ENCODE measurements at regions not wholly inside any gene's neighbourhood (a gene's known extent, or its start where the extent isn't known, plus 50 kb on each side); places are given as distances from the start of the nearest gene placed in this dataset.
"Not testable (repeated sequence)": the region's sequence is repeated elsewhere in the genome, so short reads cannot be mapped to it uniquely, and the experiment has no call there.

DNA sequence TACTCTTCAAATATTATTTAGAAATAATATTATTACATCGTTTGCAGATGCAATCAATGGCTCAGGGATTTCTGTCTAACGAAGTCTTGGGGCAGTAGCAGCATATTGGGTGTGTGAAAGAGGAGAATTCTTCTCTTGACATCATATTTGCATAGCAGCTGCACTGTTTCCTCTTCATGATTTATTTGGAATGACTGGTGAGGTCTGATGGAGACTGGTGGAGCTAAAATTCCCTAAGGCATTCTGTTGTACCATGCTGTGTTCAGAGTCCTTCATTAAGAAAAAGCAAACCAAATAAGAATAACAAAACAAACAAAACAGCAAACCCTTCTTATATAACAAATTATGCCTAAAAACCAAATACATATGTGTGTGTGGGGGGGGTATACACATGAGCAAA, 177.6 kb downstream of the DIRAS2 start:
- no peak for DNase-seq (ENCODE audit: low spot score)

DNA sequence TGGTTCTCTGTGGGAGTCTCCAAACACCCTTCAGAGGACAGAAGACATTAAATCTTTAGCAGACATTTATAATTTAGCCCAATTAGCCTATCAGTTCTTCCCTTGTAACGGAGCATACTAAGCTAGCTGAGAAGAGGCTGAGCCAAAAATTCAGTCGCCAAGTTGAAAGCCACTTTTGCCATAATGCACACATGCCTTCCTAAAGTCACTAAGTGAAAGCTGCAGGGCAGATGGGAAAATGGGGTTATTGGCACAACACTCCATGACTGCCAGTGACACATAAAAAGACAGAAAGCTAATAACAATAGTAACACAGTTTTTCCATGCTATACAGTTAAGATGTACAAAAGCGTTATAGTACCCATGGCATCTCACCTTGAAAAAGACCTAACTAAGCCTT, 176.2 kb downstream of the DIRAS2 start:
- DNase-seq (ENCODE audit: low spot score) = no peak

DNA sequence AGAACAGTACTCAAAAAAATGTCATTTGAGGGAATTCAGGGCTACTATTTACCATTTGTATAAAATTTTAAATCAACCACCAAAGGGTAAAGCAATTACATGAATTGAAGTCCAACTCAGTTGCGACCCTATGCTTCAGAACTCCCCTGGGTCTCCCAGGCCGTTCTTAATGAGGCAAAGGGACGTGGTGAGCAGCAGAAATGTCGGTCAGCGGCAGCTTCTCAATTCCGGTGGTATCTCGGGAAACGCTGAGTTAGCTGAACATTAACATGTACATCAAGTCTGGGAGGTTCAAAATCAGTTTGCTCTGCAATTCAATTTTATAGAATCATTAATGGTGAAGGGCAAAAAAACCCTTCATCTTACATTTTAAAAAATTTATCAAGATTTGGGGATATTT, 173.2 kb downstream of the DIRAS2 start:
- no peak for DNase-seq (ENCODE audit: low spot score)

DNA sequence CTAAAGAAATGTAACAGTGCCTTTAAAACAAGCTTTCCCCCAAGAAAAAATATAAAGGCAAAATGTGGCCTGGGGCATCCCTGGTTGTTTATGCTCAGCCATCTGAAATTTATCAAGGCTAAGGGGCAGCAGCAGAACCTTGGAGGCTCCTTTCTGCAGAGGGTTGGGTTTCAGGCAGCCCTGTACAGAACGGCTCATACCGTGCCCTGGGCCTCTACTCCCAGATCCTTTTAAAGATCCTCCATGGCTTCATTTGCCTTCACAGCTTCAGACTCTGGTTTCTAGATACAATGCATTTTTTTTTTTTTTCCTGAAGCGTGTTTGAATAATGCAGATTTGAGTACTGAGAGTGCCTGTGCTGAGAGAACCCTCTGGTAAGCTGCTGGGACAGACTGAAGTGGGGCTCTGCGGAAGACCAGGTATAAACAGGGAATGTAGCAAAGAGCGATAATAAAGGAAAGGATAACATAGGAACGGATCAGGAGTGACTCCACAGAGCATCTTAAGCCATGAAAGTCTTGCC, 172.7 kb downstream of the DIRAS2 start:
- no peak for DNase-seq (ENCODE audit: low spot score)

DNA sequence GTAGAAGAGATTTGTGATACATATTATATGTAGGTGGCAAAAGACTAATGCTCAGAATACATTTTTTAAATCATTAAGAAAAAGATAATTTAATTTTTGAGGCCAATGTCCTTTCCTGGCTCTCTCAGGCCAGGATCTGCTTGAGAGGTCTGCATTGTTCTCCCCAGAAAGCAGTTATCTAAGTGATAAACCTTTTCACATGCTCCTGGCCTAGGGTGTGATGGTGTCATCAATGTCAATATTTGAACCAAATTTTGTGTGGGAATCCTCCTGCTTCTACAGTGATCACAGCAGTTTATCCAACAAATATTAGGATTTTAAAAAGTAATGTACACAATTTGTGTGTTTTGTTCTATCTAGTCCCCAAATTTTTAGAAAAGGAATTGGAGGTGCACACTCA, 166.6 kb downstream of the DIRAS2 start:
- DNase-seq (ENCODE audit: low spot score) = no peak

DNA sequence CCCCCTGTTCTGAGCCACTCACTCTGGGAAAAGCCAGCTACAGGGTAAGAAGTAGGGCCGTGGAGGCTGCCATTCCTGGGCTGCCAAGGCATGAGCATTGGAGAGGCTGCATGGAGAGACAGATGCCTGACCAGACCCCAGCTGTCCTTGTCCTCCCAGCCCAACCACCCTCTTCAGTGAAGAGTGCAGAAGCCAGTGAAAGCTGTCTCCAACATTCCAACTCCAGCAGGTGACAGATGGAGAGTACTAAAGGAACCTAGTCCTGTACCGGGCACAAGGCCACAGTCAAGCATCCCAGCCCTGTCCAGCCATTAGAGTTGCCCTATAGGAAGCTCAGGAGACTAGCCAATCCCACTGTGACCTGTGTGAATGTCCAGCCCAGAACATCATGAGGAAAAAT, 165.1 kb downstream of the DIRAS2 start:
- DNase-seq (ENCODE audit: low spot score) = no peak

DNA sequence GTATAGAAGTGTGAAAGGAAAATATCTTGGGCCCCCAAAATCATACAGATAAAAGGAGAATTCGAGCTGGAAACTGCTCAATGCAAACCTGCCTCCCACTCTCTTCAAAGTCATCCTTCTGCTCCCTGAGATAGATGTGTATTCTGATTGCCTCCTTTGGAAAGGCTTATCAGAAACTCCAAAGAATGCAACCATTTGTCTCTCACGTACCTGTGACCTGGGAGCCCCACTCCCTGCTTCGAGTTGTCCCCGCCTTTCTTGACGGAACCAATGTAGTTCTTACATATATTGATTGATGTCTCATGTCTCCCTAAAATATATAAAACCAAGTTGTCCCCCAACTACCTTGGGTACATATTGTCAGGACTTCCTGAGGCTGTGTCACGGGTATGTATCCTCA, 163.8 kb downstream of the DIRAS2 start:
- DNase-seq (ENCODE audit: low spot score) = no peak

DNA sequence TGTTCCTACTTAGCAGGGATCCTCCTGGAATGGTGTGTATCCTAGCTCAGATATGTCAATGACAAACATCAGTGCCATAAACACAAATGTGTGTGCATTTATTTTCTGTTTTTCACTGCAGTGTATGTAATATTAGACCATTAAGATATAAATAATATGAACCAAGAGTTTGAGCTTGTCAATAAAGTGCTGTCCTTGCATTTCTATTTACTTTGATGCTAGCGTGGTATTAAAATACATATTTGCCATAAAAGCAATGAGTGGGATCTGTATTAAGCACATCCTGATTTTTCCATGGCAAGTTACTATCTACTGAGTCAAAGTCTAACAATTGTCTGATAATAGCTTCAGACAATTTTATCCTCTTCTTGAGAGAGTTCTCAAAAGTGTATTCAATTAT, 157.6 kb downstream of the DIRAS2 start:
- DNase-seq (ENCODE audit: low spot score) = no peak

DNA sequence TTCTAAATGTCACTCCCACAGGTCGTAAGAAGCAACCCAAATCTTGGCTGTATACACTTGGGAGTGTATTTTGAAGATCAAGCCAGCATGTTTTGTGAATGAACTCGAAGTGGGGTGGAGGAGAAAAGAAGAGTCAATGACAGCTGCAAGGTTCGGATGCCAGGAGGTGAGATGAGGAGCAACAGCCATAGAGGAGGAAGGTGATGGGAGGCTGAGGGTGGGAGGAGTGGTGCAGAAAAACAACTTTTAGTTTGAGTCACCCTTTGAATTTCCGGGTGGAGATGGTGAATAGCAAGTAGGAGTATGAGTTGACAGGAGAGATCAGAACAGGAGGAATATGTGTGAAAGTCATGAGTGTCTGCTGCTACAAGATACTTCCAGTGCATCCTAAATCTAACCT, 153.6 kb downstream of the DIRAS2 start:
- DNase-seq (ENCODE audit: low spot score) = no peak

DNA sequence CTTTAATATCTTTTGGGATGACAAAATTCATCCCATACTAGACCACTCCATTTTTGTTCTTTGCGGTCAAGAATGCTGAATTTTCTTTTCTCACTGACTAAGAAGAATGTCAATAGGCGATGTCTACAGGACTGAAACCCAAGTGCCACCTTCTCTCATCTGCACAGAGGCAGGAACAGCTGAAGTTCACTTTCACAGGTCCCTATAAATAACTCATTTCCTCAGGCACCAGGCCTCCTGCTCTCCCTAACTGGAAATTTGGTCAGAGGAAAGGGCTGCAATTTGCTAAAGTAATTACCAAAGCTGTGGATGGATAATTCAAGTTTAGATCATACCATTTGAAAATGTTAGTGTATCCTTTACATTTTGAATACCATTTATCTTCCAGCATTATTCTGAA, 142.9 kb downstream of the DIRAS2 start:
- no peak for DNase-seq (ENCODE audit: low spot score)

DNA sequence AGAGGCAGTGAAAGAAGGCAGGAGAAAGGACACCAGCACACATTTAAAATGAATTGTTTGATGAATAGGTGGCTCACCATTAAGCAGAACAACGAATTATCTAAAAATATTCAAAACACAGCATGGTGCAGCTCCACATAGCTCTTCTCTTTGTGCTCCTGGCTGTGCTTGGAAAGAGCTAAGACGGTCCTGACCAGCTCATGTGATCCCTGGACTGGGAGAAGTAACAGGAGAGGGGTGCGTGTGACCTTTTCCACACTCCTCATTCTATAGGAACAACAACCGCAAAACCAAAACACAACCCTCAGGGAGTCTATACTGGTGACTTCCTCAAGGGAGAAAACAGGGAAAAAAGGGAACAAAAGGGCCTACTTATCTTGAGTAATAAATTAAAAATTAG, 140.5 kb downstream of the DIRAS2 start:
- DNase-seq (ENCODE audit: low spot score) = no peak

DNA sequence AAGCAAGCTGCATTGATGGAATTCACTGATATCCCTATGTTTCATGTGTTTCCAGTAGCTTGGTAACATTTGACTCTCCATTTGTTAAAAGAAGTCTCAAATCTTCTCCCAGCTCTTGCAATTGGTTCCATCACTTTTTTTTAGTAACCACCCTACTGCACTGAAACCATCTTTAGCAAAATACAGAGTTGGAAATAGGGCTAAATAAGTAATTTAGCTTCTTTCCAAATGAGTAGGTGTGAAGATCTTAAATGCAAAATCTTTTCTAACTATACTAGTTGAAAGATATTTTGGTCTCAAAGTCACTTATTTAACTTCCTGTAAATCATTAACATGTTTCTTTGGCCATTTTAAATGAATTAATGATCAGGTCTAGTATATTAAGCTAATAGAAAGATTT, 138.1 kb downstream of the DIRAS2 start:
- DNase-seq (ENCODE audit: low spot score) = no peak

DNA sequence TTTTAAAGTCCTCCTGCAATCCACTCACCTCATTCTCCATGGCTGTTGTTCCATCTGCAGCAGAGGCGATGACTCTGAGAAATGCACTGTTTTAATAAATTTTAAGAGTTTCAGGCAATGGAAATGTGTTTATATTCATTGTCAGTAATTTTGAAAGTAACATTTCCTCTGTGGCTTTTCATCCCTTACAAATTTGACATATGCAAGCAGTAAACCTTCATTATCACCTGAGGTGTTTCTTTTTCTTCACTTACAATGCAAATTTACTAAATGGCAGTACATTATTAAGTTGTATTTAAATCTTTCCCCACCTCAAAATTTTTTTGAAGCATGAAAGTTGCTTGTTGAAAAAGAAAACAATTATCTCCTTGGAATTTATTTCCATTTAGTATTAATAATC, 136.9 kb downstream of the DIRAS2 start:
- no peak for DNase-seq (ENCODE audit: low spot score)

DNA sequence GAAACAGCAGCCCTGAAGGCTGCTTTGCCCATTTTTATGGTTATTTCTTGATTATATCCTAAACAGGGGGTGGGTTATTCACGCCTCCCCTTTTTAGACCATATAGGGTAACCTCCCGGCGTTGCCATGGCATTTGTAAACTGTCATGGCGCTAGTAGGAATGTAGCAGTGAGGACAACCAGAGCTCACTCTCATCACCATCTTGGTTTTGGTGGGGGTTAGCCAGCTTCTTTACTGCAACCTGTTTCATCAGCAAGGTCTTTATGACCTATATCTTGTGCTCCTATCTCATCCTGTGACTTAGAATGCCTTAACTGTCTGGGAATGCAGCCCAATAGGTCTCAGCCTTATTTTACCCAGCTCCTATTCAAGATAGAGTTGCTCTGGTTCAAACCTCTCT, 136.2 kb downstream of the DIRAS2 start:
- DNase-seq (ENCODE audit: low spot score) = not testable (repeated sequence)

DNA sequence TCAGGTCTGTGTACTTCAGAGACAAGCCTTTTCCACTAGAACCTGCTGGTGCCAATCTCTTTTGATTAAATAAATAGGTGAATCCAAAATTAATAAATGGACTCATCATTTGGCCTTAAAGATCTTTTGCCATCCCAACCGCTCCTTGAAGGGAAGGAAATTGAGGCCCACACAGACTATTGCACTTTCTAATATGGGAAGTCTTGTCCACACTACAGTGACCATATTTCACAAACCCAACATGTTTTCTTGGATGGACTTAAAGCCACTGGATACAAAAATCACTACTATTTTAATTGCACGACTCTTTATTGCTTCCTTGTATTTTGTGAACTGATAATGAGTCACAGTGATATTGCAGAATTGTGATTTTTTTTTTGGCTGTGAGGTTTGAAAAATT, 135.0 kb downstream of the DIRAS2 start:
- no peak for DNase-seq (ENCODE audit: low spot score)

DNA sequence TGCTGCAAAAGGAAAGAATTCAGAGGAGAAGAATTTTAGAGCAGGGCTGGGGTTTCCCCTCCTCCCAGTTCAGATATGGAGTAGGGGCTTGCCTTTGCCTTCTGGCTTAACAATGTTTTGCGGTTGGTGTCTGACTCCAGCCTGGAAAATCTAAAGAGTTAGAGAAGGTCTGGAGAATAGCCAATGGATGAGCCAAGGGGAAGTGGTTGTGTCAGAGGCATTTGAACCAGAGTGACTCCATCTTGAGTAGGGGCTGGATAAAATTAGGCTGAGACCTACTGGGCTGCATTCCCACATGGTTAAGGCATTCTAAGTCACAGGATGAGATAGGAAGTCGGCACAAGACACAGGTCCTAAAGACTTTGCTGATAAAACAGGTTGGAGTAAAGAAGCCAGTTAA, 133.7 kb downstream of the DIRAS2 start:
- no peak for DNase-seq (ENCODE audit: low spot score)

DNA sequence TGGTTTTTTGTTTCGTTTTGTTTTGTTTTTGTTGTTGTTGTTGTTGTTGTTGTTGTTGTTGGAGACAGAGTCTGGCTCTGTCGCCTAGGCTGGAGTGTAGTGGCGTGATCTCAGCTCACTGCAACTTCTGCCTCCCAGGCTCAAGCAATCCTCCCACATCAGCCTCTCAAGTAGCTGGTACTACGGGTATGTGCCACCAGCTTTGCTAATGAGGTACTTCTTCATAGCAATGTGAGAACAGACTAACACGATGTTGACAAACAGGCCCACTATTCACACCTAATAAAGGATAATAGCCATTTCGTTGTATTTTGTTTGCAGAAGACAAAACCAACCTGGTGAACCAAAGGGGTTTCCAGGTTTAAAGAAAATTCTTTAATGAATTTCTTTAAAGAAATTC, 130.9 kb downstream of the DIRAS2 start:
- no peak for DNase-seq (ENCODE audit: low spot score)

DNA sequence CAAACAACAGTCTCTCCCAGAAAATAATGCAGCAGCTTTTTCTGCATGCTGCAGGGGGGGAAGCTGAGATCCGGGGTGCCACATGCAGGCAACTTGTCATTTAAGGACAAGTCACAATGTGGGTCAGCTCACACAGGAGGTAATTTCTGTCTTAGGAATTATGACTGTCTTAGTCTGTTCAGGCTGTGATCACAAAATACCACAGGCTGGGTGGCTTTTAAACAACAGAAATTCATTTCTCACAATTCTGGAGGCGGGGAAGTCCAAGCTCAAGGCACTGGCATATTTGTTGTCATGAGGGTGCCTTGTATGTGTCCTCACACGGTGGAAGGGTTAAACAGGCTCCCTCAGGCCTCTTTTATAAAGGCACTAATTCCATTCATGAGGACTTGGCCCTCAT, 127.7 kb downstream of the DIRAS2 start:
- DNase-seq (ENCODE audit: low spot score) = no peak

DNA sequence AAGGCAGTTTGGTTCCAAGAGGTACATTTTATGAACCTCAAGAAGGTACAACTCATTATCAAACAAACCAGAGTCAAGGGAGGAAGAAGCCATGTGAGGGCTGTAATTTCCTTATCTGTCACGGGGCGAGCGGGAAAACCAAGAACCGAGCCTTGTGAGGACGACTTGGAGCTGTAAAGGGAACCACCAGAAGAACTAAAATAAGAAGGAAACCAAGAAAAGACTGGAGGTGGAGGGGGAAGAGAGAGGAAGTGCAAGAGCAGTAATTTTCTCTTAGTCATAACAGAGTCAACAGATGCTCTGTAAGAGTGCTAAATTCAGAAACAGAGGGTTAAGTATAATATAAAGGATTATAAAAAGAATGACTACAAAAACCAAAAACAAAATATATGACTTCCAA, 127.1 kb downstream of the DIRAS2 start:
- DNase-seq (ENCODE audit: low spot score) = no peak

DNA sequence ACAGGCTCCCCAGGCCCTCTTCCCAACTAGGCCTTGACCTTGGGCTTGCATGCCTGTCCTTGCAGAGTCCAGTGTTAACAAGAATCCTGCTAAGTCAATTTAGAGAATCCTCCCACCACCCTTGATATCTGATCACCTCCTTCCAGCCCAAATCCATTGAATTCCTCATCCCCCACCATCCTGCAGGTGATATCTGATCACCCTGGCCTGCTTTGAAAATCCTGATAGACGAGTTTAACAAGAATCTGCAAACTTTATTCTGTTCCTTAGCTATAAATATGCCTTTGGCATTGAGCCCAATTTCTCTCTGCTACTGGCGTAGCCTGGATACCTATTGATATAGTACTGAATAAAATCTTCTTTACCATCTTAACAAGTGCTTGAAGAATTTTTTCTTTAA, 125.5 kb downstream of the DIRAS2 start:
- no peak for DNase-seq (ENCODE audit: low spot score)

DNA sequence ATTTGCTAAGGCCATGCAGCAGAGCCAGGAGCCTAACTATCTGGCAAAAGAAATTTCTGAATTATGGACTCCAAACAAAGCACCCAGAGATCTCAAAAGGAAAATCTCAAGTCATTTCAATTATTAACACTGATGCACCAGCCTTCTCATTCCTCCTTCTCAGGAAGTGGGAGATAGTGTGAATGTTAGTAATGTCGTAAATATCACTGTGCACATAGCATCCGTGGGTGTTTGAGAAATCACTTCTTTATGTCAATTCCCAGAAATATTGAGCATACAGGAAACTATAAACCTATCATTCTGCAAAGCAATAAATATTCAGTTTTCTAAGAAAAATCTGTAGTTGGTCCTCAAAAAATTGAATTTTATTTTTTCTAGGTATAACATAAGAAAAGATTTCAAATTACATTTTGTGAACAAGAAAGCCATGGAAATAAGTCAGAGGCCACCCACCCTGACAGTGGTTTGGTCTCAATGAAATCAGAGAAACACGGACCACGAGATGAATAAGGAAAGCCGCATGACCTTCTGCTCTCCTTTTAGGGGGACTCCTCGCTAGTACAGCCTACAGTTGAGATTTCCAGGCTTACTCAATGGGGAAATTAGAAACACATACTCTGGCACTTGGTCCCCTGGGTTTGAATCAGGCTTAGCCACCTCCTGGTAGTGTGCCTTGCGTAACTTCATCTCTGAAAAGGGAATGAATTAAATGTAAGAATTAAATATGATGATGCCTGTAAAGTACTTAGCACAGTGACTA, 120.6 kb downstream of the DIRAS2 start:
- DNase-seq (ENCODE audit: low spot score) = no peak

DNA sequence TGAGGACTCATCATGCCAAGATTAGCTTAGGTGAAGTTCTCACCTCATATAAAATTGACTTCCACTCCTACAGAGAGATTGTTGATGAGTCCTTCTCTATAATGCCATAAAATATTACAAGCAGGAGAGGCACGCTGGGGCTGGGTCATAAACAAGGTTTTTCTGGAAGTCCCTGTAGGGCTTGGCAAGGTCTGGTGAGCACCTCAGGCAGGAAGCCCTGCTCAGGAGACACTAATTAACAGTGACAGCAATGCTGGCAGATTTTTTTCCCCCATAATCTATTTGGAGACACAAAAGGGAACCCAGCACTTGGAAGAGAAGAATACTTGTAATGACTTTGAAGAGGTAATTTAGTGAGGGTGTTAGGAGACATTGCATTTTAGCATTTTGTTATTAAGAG, 118.7 kb downstream of the DIRAS2 start:
- no peak for DNase-seq (ENCODE audit: low spot score)

DNA sequence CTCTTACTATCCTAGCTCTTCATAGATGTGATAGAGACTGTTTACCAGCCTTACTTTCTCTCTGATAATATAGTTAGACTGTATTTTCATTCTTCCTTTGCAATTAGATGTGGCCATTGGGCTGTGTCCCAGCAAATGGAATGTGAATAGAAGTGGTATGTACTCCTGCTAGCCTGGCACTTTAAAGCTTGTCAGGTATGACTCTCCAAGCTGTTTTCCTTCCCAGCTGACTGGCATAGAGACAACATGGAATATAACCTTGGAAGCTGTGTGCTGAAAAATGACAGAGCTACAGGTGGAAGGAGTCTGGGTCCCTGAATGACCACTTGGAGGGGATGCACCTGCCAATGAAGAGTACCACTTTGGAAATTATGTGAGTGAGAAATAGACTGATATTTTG, 116.2 kb downstream of the DIRAS2 start:
- DNase-seq (ENCODE audit: low spot score) = no peak

DNA sequence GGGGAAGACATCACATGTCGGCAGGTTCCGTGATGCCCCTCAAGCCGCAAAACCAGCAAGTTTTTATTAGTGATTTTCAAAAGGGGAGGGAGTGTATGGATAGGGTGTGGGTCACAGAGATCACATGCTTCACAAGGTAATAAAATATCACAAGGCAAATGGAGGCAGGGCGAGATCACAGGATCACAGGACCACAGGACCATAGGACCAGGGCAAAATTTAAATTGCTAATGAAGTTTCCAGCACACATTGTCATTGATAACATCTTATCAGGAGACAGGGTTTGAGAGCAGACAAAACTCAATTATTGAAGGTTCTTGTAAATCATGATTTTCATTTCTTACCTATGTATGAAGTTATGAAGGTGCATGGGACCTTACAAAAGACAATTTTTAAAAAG, 106.5 kb downstream of the DIRAS2 start:
- DNase-seq (ENCODE audit: low spot score) = not testable (repeated sequence)

Data from D341Med (cell line).